ENCODE measurements at regions not wholly inside any gene's neighbourhood (a gene's known extent, or its start where the extent isn't known, plus 50 kb on each side); places are given as distances from the start of the nearest gene placed in this dataset.

DNA sequence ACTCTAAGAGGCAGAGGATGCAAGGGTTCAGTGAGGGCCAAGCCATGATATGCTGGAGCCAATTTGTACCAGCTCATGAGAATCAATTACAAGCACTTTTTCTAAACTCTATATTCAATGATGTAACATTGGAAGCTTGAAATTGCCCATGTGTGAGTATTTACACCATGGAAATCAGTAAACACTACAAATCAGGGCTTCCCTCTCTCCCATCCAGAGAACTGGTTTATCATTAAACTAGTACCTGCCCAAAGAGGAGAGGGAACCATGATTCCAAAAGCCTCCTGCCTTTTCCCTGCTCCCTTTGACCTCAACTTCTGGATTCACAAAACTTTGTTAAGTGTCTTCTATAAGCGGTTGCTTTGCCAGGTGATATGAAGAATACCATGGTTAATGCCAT, 52.5 kb upstream of the BICC1 start:
- 87% methylated on average over 1 of the region's 1 CpG for WGBS
- H3K27me3 ChIP-seq = no peaks in the 10 kb centered on the region
- no peaks in the 10 kb centered on the region for H3K4me1 ChIP-seq
- DNase-seq (ENCODE audit: extremely low spot score) = no peak
- H3K36me3 ChIP-seq = no peaks in the 10 kb centered on the region
- no peak overlapping the region for H3K27ac ChIP-seq (replicated peaks in 1 of 4)
- TF ChIP-seq POLR2A (IDR thresholded peaks at IDR 0.05; ENCODE audit: low read depth) = no peak
- TF ChIP-seq, protein P1, sequence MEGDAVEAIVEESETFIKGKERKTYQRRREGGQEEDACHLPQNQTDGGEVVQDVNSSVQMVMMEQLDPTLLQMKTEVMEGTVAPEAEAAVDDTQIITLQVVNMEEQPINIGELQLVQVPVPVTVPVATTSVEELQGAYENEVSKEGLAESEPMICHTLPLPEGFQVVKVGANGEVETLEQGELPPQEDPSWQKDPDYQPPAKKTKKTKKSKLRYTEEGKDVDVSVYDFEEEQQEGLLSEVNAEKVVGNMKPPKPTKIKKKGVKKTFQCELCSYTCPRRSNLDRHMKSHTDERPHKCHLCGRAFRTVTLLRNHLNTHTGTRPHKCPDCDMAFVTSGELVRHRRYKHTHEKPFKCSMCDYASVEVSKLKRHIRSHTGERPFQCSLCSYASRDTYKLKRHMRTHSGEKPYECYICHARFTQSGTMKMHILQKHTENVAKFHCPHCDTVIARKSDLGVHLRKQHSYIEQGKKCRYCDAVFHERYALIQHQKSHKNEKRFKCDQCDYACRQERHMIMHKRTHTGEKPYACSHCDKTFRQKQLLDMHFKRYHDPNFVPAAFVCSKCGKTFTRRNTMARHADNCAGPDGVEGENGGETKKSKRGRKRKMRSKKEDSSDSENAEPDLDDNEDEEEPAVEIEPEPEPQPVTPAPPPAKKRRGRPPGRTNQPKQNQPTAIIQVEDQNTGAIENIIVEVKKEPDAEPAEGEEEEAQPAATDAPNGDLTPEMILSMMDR (IDR thresholded peaks at IDR 0.05) = no peak
- no peak for TF ChIP-seq POLR2AphosphoS5 (IDR thresholded peaks at IDR 0.05)
- no peak for TF ChIP-seq EP300 (IDR thresholded peaks at IDR 0.05)
- peaks cover 0 to 14% (median 5%) of the 10 kb centered on the region in 4 donors for H3K9me3 ChIP-seq
- intact Hi-C loops (cut with DNase I) = no loop called here
- no peak overlapping the region for H3K4me3 ChIP-seq

DNA sequence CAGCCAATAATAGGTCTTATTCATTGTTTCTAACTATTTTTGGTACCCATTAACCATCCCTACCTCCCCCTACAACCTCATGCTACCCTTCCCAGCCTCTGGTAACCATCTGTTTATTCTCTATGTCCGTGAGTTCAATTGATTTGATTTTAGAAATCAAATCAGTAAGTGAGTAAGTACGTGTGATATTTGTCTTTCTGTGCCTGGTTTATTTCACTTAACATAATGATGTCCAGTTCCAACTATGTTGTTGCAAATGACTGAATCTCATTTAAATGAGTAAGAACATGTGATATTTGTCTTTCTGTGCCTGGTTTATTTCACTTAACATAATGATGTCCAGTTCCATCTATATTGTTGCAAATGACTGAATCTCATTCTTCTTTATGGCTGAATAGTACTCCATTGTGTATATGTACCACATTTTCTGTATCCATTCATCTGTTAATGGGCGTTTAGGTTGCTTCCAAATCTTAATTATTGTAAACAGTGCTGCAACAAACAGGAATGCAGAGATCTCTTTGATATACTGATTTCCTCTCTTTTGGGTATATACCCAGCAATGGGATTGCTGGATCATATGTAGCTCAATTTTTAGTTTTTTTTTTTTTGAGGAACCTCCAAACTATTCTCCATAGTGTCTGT, 49.7 kb upstream of the BICC1 start:
- H3K27me3 ChIP-seq = no peaks in the 10 kb centered on the region
- no peak for DNase-seq (ENCODE audit: extremely low spot score)
- peaks cover 0 to 14% (median 5%) of the 10 kb centered on the region in 4 donors for H3K9me3 ChIP-seq
- no peak overlapping the region for H3K27ac ChIP-seq (replicated peaks in 1 of 4)
- WGBS = 75% methylated on average over 3 of the region's 3 CpGs
- no peak overlapping the region for H3K4me3 ChIP-seq
- TF ChIP-seq POLR2AphosphoS5 (IDR thresholded peaks at IDR 0.05) (no peak), POLR2A (IDR thresholded peaks at IDR 0.05; ENCODE audit: low read depth) (no peak), EP300 (IDR thresholded peaks at IDR 0.05) (no peak)
- TF ChIP-seq, protein P1 (IDR thresholded peaks at IDR 0.05) = no peak
- H3K36me3 ChIP-seq = no peaks in the 10 kb centered on the region
- H3K4me1 ChIP-seq = no peaks in the 10 kb centered on the region
- intact Hi-C loops (cut with DNase I) = no loop called here
